Heart right ventricle (tissue), 16 donors: ENCODE measurements at regions not wholly inside any gene's neighbourhood (a gene's known extent, or its start where the extent isn't known, plus 50 kb on each side); places are given as distances from the start of the nearest gene placed in this dataset.

Experiments
- ATAC-seq, 8 donors: fragments of 200-7000 bp; cut with Tn5 transposase; one replicate each; pipeline ENCODE4 v1.9.1; 2020; ENCODE audit warnings: mild to moderate bottlenecking in 8 of 8, moderate library complexity in 8 of 8, moderate number of reproducible peaks in 1 of 8
- DNase-seq, 2 donors: peaks; one replicate each; pipeline ENCODE4 v3.0.0-alpha.2; 2020
- H3K27ac ChIP-seq, 10 donors: fragments of 200-600 bp; sonication (generic) in 2 of 10; one replicate each; pipeline versions ENCODE4 v1.5.0 to v1.8.0; 2020 to 2022; ENCODE audit warnings: mild to moderate bottlenecking in 3 of 10
- H3K27me3 ChIP-seq, 7 donors: fragments of 200-600 bp; one replicate each; pipeline ENCODE4 v1.8.0; 2021 to 2022; ENCODE audit warnings: mild to moderate bottlenecking in 2 of 7
- H3K36me3 ChIP-seq, 9 donors: fragments of 200-600 bp; sonication (generic) in 1 of 9; one replicate each; pipeline versions ENCODE4 v1.5.0 to v1.8.0; 2020 to 2022; ENCODE audit warnings: mild to moderate bottlenecking in 2 of 9
- H3K4me1 ChIP-seq, 9 donors: fragments of 200-600 bp; sonication (generic) in 1 of 9; one replicate each; pipeline versions ENCODE4 v1.5.0 to v1.8.0; 2020 to 2022; ENCODE audit warnings: mild to moderate bottlenecking in 4 of 9
- H3K4me3 ChIP-seq, 10 donors: fragments of 200-600 bp; sonication (generic) in 2 of 10; one replicate each; pipeline versions ENCODE4 v1.5.0 to v1.8.0; 2020 to 2022; ENCODE audit warnings: mild to moderate bottlenecking in 7 of 10, moderate library complexity in 2 of 10
- H3K9me3 ChIP-seq, 11 donors: fragments of 200-600 bp in 10 of 11; sonication (generic) in 2 of 11; one replicate each; pipeline versions ENCODE4 v1.5.0 to v1.8.0; 2013 to 2022; ENCODE audit warnings: mild to moderate bottlenecking in 2 of 11, control low read depth in 1 of 11, moderate library complexity in 1 of 11
- CTCF ChIP-seq, 9 donors: fragments of 200-600 bp; sonication (generic) in 2 of 9; IDR thresholded peaks; one replicate each; pipeline versions ENCODE4 v1.5.0 to v1.8.0; 2021 to 2022; ENCODE audit warnings: antibody characterized with exemption in 9 of 9, mild to moderate bottlenecking in 5 of 9, moderate library complexity in 1 of 9
- WGBS, 2 donors: extraction: QIAGEN DNeasy Blood & Tissue Kit; methylation state at CpG; one replicate each; pipeline ENCODE4 v1.1.7; 2013; ENCODE audit warnings: inconsistent platforms in 1 of 2; 5-methylcytosine and 5-hydroxymethylcytosine counted together
- intact Hi-C, 10 donors: fragments of 100-400 bp; cut with DNase I; formaldehyde crosslinking; loops; one replicate each; pipeline versions ENCODE4 v1.11.1 to v1.14.2; 2022
- donor health status: Arrhythmogenic right ventricular cardiomyopathy.
- donor health status: ischemic (EF 13 %, LVEDD 7.1; RV severe dilation, severe dysfunction).
- donor health status: healthy with polysubstance abuse.
- donor health status: DM: no; HTN: yes; CAD: no.
- donor health status: DM: no; HTN: no; CAD: no.
- donor health status: ischemic (EF 25% LVEDD 6.9; RV normal size, moderate dysfunction).
- donor health status: ischemic (EF 25% LVEDD 5.7; RV mildly dilated, moderate dysfunction).
- donor health status: healthy.
- donor health status: DM: yes; HTN: yes; CAD: no.
- donor health status: Ischemic cardiomyopathy.
- donor health status: ischemic (EF 35%, LVEDD 5.7; RV mildly dilated, moderate dysfunction).
- donor health status: nonischemic (EF 11% LVEDD 7.7; RV severe dilation, severe dysfunction).
- donor health status: DM: yes; HTN: yes; CAD: no.
- donor health status: PGD.
- donor health status: ischemic (EF 29% LVEDD 5.4; RV normal size, mild dysfunction).
- donor health status: nonischemic (EF 23%, LVEDD 6.1; RV moderate dilation, normal function).

GRCh38 chr15:62785881-62786828 is 256.4 kb upstream of the TPM1 start:
- intact Hi-C loops, result loop anchor here in 4 of 10 donors (10.0 kb wide), 5 partner anchors 59 to 489 kb away; partner anchors contain the start of genes APH1B (in 1 of the 4) and TPM1 (in 1 of the 4)
- no peaks in the 10 kb centered on the region for H3K9me3 ChIP-seq

GRCh38 chr15:62787401-62787800 is 255.1 kb upstream of the TPM1 start:
- DNase-seq (no peak), ATAC-seq (no peak)
- intact Hi-C loops, result loop anchor here in 4 of 10 donors (10.0 kb wide), 5 partner anchors 57 to 487 kb away; partner anchors contain the start of genes APH1B (in 1 of the 4) and TPM1 (in 1 of the 4)
- H3K4me3 ChIP-seq, result no peak overlapping the region
- H3K27ac ChIP-seq, result no peak overlapping the region
- no peaks in the 10 kb centered on the region for H3K27me3 ChIP-seq
- H3K36me3 ChIP-seq, result peaks cover 0 to 35% (median 0%) of the 10 kb centered on the region in 9 donors
- H3K4me1 ChIP-seq, result peaks cover 8 to 22% (median 11%) of the 10 kb centered on the region in 9 donors
- TF ChIP-seq CTCF (IDR thresholded peaks at IDR 0.05), result no peak
- 96 to 98% methylated on average over 7 of the region's 7 CpGs for WGBS, 2 donors
- no peaks in the 10 kb centered on the region for H3K9me3 ChIP-seq

More at GRCh38 chr15:62785881-62786828, 256.4 kb upstream of the TPM1 start:
- WGBS, 2 donors, result 62 to 66% methylated on average over 10 of the region's 10 CpGs
- Histone ChIP-seq H3K4me1 (peaks cover 11 to 34% (median 22%) of the 10 kb centered on the region in 9 donors), H3K4me3 (no peak overlapping the region), H3K27me3 (no peaks in the 10 kb centered on the region), H3K27ac (no peak overlapping the region), H3K36me3 (peaks cover 0 to 34% (median 0%) of the 10 kb centered on the region in 9 donors)
- TF ChIP-seq CTCF (IDR thresholded peaks at IDR 0.05), result no peak
- DNase-seq (no peak), ATAC-seq (no peak)

- no peak for DNase-seq
These were observed 254.3 kb upstream of the TPM1 start for GRCh38 chr15:62788224-62788623.

More at GRCh38 chr15:62788224-62788623, 254.3 kb upstream of the TPM1 start:
- intact Hi-C loops, result loop anchor here in 4 of 10 donors (10.0 kb wide), 5 partner anchors 57 to 487 kb away; partner anchors contain the start of genes APH1B (in 1 of the 4) and TPM1 (in 1 of the 4)
- peaks cover 0 to 14% (median 3%) of the 10 kb centered on the region in 9 donors for H3K4me1 ChIP-seq
- no peaks in the 10 kb centered on the region for H3K27me3 ChIP-seq
- no peak overlapping the region for H3K4me3 ChIP-seq
- no peak for ATAC-seq
- 94 to 98% methylated on average over 6 of the region's 6 CpGs for WGBS, 2 donors
- peaks cover 0 to 42% (median 0%) of the 10 kb centered on the region in 9 donors for H3K36me3 ChIP-seq
- no peak overlapping the region for H3K27ac ChIP-seq
- no peak for TF ChIP-seq CTCF (IDR thresholded peaks at IDR 0.05)
- no peaks in the 10 kb centered on the region for H3K9me3 ChIP-seq
